Inferior parietal cortex (tissue), 1 donor: ENCODE measurements at regions not wholly inside any gene's neighbourhood (a gene's known extent, or its start where the extent isn't known, plus 50 kb on each side); places are given as distances from the start of the nearest gene placed in this dataset.
A peak's percentile ranks its signal among the peaks of the same experiment; 100 is the strongest.
"Not testable (repeated sequence)": the region's sequence is repeated elsewhere in the genome, so short reads cannot be mapped to it uniquely, and the experiment has no call there.

ENCODE experiments used
- DNase-seq: peaks from one replicate; pipeline ENCODE4 v3.0.0-alpha.2; 2016; ENCODE audit errors: extremely low spot score

- DNase-seq = no peak
Measured at GRCh38 chr15:24835301-24835700, 119.5 kb upstream of the SNRPN start.

- DNase-seq = peak; percentile 59
Measured at GRCh38 chr15:24848050-24848449, 106.7 kb upstream of the SNRPN start.

DNA sequence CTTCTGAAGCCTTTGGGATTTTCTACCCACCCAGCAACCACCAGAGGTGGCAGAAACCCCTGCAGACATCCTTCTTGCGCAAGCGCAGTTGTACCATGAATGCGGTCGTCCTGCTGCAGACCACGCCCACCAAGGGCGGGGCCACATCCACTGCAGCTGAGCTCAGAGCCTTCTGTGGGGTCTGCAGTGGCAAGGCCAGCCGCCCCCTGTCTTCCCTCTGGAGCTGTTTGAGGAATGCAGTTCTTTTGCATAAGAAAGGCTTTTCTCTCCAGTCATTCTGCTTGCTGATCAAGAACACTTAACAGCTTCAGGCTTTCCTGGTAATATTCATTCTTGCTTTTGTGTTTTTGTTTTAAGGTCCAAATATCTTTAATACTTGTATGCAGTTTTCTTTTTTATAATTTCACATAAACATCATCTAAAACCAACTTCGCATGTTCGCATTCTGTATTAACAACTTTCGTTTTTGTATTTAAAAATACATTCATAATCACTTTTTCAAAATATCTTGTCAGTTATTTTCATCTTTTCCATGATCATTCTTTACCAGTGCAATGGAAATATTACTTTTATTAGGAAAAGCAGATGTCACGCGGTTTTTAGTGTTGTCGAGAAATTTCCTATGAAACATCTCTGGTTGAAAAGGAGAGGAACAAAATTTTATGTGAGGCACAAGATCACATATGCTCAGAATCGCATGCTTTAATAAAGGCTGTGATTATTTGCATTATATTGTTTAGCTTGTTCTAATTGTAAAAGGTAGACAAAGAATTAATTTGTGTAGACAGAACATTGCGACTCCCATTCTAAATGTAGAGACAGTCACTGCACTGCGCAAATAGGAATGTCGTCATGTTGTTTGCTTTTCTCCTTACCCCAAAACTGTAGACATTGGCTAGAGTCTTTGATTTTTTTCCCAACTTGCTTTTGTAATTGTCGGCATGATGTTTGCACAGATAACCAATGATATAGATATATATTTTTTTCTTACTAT is 98.1 kb upstream of the SNRPN start:
- DNase-seq = no peak

GRCh38 chr15:24857763-24858162 is 97.0 kb upstream of the SNRPN start:
- no peak for DNase-seq

DNA sequence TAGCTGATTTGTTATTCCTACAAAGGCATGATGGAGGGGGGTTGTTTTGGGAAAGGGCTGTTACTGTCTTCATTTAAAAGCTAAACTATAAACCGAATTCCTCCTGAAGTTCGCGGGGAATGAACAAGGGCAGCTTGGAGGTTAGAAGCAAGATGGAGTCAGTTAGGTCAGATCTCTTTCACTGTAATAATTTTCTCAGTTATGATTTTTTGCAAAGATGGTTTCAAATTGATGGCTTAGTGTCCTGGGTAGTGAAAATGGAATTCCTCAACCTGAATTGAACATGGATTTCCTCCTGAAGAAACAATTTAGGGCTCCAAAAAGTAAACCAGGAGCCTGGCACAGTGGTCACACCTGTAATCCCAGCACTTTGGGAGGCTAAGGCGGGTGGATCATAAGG is 96.6 kb upstream of the SNRPN start:
- not testable (repeated sequence) for DNase-seq

GRCh38 chr15:24858737-24859601 is 95.8 kb upstream of the SNRPN start:
- DNase-seq = no peak

DNA sequence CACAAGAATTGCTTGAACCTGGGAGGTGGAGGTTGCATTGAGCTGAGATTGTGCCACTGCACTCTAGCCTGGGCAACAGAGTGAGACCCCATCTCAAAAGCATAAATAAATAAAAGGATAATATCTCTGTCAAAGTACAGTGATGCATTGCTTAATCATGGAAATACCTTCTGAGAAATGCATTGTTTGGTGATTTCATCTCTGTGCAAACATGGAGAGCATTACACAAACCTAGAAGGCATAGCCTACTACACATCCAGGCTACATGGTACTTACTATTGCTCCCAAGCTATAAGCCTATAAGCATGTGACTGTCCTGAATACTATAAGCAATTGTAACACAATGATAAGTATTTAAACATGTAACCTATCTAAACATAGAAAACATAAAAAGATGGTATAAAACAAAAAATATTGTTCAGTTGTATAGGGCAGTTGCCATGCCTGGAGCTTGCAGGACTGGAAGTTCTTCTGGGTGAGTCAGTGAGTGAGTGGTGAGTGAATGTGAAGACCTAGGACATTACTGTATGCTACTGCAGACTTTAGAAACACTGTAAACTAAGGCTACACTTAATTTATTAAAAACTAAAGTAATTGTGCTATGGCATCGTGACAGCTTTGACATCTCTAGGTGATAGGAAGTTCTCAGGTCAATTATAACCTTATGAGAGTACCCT is 93.6 kb upstream of the SNRPN start:
- no peak for DNase-seq

GRCh38 chr15:24862726-24863521 is 91.9 kb upstream of the SNRPN start:
- no peak for DNase-seq

GRCh38 chr15:24865303-24865702 is 89.5 kb upstream of the SNRPN start:
- no peak for DNase-seq

GRCh38 chr15:24877174-24877573 is 77.6 kb upstream of the SNRPN start:
- DNase-seq = no peak

DNA sequence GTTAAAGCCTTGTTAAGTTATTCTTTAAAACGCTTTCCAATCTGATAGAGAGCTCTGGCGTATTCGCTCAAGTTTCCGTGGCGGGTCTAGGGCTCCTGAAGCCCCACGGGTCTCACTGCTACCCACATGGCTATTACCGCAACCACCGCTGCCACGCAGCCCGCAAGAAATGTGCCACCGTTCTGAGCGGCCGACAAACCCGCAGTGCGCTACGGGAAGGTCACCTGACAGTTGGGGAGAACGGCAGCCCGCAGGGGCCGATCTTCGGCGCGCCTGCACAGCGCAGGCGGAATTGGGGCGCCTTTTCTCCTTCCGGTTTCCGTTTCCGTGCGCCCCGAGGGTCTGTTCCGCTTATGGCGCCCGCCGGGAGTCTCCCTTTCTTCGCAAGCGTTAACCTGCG is 76.6 kb upstream of the SNRPN start:
- DNase-seq = peak; percentile 15

DNA sequence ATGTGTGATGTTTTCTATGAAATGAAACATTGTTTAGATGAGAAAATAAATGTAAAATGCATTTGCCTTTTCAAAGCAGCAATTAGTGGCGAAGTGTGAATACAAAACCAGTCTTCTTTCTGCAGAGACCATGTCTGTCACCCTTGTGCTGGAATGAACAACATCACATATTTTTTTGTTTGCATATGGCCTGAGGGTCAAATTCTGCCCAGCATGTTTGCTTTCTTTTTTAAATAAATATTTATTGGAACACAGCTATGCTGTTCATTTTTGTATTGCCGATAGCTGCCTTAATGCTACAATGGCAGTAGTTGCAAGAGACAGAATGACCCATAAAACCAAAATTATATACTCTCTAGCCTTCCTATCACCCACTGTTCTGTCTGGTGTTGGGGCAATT is 75.3 kb upstream of the SNRPN start:
- DNase-seq = no peak

DNA sequence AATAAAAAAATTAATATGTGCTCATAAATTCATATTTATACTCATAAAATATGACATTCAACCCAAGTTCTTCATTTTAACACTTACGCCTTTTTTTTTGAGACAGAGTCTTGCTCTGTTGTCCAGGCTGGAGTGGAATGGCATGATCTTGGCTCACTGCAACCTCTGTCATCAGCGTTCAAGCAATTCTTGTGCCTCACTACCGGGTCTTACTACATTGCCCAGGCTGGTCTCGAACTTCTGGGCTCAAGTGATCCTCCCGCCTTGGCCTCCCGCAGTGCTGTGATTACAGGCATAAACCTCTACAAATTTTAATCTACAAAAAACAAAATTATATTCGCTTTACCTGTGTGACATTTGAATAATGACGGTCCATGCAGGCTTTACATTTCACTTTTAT is 74.1 kb upstream of the SNRPN start:
- DNase-seq = no peak

DNA sequence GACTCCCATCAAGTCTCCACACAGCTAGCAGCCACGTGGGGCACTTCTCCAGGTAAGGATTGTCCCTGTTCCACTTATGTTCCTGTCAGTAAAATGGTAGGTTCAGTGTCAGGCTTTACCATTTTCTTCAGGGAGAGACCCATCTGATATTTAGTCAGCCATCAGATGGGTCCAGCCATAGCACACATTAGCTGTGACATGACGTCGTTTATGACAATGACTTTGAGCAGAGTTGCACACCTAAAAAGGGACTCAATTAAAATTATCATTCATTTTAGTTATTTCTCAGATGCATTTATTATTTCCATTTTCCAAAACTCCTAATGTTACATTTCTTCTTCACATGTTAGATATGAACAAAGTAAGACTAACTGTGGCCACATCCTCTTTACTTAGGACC is 68.2 kb upstream of the SNRPN start:
- DNase-seq = no peak

GRCh38 chr15:24898715-24899272 is 56.0 kb upstream of the SNRPN start:
- DNase-seq = no peak

DNA sequence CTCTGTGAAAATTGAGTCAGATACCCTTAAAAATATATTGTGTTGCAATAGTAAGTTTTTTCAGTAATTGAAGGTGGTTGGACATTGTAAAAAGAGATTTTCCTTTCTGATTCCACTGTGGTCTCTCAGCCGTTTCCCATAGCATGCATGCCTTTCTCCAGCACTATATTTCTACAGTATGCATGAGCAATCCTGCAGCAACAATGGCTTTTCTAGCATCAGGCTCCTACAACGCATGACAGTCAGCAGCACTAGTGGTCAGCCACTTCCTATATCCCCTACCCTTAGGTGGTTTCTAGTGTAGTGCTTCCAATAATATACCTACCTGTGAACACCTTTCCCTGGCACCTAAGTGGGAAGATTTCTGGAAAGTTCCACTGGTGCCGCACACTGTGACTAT is 55.4 kb upstream of the SNRPN start:
- no peak for DNase-seq

- DNase-seq = no peak
Measured at GRCh38 chr15:24899795-24900194, 55.0 kb upstream of the SNRPN start.

DNA sequence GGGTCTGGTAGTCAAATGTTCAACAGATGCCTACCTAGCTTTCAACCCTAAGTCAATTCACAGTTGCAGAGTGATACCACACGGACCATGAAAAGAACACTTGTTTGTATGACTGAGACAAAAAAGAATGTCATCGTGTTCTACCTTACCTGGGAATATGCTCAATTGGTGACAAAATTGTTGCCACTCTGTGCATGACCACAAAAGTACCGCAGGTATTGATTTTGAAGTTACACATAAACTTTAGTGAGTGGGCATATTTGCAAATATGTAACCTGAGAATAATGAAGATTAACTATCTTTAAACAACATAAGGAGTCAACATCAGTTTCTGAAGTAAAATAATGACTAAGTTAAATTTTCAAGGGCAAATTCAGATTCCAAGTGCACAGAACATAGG is 53.4 kb upstream of the SNRPN start:
- no peak for DNase-seq
